Activated gamma-delta T cell (primary cell): ENCODE measurements at regions not wholly inside any gene's neighbourhood (a gene's known extent, or its start where the extent isn't known, plus 50 kb on each side); places are given as distances from the start of the nearest gene placed in this dataset.
"Not testable (repeated sequence)": the region's sequence is repeated elsewhere in the genome, so short reads cannot be mapped to it uniquely, and the experiment has no call there.

Source experiments
- DNase-seq: peaks from one replicate; lab custom pipeline; 2025; lab: John Stamatoyannopoulos, UW

DNA sequence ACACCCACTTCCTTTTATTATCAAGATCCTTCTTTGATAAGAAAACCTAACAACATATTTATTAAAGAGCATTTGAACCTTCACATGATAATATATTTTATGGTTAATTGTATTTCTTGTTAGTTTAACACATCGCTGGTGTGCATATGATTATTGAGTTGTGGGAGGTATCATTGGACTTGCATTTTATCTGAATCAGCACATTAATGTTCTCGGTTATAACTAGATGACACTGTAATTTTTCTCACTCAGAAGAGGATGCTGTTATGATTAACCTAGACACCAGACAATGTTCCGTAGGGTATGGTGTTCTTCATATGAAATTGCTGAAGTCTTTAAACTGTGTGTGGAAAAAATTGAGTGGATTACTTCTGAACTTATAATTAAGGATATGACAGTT is 1188.3 kb upstream of the EPHA6 start:
- DNase-seq: no peak

DNA sequence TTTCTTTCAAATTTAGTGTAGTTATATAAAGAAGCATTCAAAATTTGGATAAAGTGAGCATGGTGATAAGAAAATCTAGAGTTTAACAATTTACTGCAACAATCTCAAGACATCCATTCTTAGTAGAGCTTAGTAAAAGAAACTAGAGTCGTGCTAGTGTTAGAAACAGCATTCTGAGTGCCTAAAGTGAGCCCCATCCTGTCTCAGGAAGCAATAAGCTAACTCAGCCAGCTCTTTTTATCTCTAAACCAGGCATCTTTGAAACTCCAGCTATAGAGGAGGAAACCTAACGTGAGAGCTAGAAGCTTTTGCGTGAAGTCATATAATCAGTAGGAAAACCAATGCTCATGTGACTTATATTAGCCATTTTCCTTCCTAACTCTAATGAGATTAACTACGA is 1187.1 kb upstream of the EPHA6 start:
- no peak for DNase-seq

- DNase-seq: no peak
Observed at GRCh38 chr3:95627697-95628096, 1186.7 kb upstream of the EPHA6 start.

- DNase-seq: no peak
Observed at GRCh38 chr3:95629802-95630201, 1184.6 kb upstream of the EPHA6 start.

GRCh38 chr3:95645291-95645690 is 1169.1 kb upstream of the EPHA6 start:
- DNase-seq: no peak

- no peak for DNase-seq
Observed at GRCh38 chr3:95654570-95655362, 1159.6 kb upstream of the EPHA6 start.

DNA sequence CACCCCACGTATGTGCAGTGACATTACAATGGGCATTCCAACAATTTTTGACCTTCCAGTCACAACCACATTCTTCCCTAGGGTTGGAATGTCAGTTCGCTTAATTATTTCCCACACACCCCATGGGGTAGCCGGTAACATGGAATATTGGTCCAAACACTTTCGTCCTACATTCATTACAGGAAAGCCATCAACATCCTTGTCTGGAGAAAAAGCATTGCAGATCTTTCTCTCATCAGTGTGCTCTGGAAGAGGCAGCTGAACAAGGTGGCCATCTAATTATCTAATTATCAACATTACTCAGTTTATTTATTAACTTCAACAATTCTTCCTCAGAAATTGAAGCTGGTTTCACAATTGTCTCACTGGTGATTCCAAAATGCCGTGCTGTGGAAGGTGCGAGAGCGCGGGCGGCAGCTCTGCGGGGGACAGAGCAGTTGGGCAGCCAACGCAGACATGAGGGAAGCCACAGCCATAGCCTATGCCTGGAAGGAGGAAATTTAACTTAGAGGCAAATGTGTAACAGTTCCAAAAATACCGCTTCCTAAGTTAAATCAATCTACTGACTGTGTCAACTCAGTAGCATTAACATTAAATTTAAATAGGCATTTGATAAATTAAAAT is 1158.9 kb upstream of the EPHA6 start:
- DNase-seq: no peak

GRCh38 chr3:95670765-95671164 is 1143.6 kb upstream of the EPHA6 start:
- DNase-seq: no peak

GRCh38 chr3:95673215-95673614 is 1141.2 kb upstream of the EPHA6 start:
- no peak for DNase-seq

- no peak for DNase-seq
Observed at GRCh38 chr3:95705786-95706418, 1108.5 kb upstream of the EPHA6 start.

DNA sequence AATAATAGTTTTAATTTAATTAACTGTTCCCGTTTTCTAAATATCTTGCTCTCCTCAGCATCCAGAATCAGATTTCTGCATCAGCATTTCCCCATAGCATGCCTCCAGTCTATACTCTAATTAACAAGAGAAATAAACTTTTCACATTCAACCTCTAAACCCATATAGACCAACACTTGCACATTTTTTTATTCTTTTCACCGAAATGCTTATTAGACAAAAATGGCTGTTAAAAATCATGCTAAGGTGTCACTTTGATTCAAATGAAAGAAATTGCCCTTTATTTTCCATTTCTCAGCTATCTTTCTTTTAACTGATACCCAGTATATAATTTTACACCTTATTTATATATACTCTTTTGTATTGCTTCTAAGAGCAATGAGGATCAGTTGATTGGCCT is 1107.1 kb upstream of the EPHA6 start:
- DNase-seq: no peak

GRCh38 chr3:95710684-95711083 is 1103.7 kb upstream of the EPHA6 start:
- DNase-seq: no peak

DNA sequence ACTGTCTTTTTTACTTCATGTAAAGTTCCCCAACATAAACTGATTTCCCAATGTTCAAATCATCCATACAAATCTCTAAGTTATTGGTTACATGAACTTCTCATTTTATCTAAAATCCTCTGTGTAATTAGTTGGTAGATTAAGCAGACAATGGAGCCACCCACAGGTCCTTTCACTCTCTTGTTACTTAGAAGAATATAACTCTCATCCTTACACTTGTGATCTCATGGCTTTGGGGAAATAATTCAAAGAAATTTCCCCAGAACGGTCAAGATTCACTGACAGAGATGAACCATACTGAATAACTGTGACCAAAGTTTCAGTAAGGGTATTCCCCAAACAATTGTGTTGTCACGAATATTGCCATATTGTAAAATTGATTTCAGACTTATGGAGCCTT is 1102.6 kb upstream of the EPHA6 start:
- no peak for DNase-seq

GRCh38 chr3:95715128-95715527 is 1099.3 kb upstream of the EPHA6 start:
- DNase-seq: no peak

DNA sequence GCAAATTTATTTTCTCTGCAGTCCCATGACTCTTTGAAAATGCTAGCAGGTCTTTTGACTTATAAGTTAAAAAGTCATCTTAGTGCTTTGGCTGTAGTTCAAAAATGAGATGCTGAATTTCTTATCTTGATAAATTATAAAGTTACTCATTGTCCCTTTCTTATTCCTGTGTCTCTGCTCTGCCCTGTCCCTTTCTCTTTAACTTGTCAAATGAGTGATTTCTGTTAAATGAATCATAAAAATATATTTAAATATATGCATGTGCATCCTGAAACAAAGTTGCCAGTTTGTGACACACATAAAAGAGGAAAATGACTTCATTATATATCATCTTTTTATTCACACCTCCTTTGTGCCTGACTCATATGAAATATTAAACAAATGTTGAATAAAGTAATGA is 1097.3 kb upstream of the EPHA6 start:
- no peak for DNase-seq

DNA sequence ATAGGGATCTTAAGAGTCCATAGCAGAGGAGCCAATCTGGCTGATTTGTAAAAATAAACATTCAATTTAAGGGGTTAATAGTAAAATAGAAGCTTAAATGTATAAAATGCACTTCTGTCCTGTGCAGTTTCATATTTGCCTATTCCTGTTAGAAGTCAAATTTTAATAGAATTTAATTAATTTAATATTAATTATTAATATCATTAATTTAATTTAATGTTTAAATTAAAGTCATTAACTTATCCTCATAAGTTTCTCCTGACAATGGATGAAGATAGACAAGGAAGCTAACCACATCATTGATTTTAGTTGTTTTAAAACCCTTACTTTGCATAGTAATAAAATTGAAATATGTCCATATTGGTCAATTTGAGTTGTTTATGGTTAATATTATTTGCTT is 1096.2 kb upstream of the EPHA6 start:
- DNase-seq: no peak

- DNase-seq: no peak
Observed at GRCh38 chr3:95719481-95719880, 1094.9 kb upstream of the EPHA6 start.

- no peak for DNase-seq
Observed at GRCh38 chr3:95721938-95722337, 1092.5 kb upstream of the EPHA6 start.

DNA sequence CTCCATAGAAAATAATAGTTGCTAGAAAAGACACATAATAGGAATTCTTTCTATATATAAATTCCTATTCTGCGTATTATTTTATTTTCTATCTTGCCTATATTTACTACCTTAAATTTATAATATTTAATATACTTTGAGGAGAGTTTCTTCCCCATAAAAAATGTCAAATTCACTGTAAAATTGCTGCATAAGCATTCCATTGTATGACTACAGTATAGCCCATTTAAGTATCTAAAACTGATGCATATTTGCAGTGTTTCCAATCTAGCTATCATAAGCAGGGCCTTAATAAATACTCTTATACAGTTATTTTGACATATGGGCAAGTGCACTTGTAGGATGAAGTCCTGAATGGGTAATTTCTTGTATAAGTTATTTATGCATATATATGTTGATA is 1088.6 kb upstream of the EPHA6 start:
- DNase-seq: no peak

- DNase-seq: no peak
Observed at GRCh38 chr3:95731753-95732152, 1082.6 kb upstream of the EPHA6 start.

- no peak for DNase-seq
Observed at GRCh38 chr3:95733336-95733735, 1081.1 kb upstream of the EPHA6 start.

DNA sequence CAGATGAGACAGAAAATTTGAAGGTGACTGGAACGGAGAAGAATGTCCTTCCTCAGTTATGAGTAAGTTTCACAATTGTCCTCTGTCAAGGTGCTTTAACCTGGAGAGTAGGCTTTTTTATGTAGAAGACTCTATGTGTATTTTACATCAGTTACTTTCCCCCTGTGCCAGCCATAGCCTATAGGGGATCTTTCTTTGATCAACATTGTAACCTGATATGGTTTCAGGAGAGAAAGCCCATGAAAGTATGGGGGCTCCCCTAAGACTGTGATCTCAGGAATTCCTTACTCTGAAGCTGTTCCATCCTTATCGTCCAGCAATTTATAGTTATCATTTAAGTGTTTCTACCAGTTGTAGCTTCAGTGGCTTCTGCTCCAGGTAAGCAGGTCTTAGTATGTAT is 1076.3 kb upstream of the EPHA6 start:
- DNase-seq: no peak

- not testable (repeated sequence) for DNase-seq
Observed at GRCh38 chr3:95744896-95745295, 1069.5 kb upstream of the EPHA6 start.
